H9 (cell line): ENCODE measurements at regions not wholly inside any gene's neighbourhood (a gene's known extent, or its start where the extent isn't known, plus 50 kb on each side); places are given as distances from the start of the nearest gene placed in this dataset.

Source experiments
- DNase-seq: peaks from one replicate; pipeline ENCODE4 v3.0.0-alpha.2; 2017
- H2AFZ ChIP-seq: one replicate; pipeline ENCODE4 v1.6.1; 2013; ENCODE audit warnings: mild to moderate bottlenecking, low read length, control low read depth, moderate library complexity
- H2AK5ac ChIP-seq: 2 replicates; pipeline ENCODE4 v1.6.1; 2013; ENCODE audit warnings: low read length, control low read depth, mixed read lengths; ENCODE audit not compliant: insufficient read length
- H2BK120ac ChIP-seq: one replicate; pipeline ENCODE4 v1.6.1; 2013; ENCODE audit warnings: low read depth, mild to moderate bottlenecking, low read length, control low read depth, inconsistent platforms; ENCODE audit not compliant: poor library complexity, severe bottlenecking
- H2BK12ac ChIP-seq: 2 replicates; pipeline ENCODE4 v1.6.1; 2013; ENCODE audit warnings: low read length, control low read depth, mixed read lengths, low read depth; ENCODE audit not compliant: insufficient read length
- H2BK15ac ChIP-seq: 2 replicates; pipeline ENCODE4 v1.6.1; 2013; ENCODE audit warnings: low read depth, low read length, control low read depth
- H2BK20ac ChIP-seq: one replicate; pipeline ENCODE4 v1.6.1; 2013; ENCODE audit warnings: low read depth, mild to moderate bottlenecking, low read length, control low read depth, inconsistent platforms; ENCODE audit not compliant: poor library complexity, severe bottlenecking
- H2BK5ac ChIP-seq: 2 replicates; pipeline ENCODE4 v1.6.1; 2013; ENCODE audit warnings: low read length, control low read depth, mixed read lengths; ENCODE audit not compliant: insufficient read length
- H3K14ac ChIP-seq: 2 replicates; pipeline ENCODE4 v1.6.1; 2013; ENCODE audit warnings: low read length, control low read depth; ENCODE audit not compliant: insufficient read depth
- H3K18ac ChIP-seq: 2 replicates; pipeline ENCODE4 v1.6.1; 2013; ENCODE audit warnings: low read depth, mild to moderate bottlenecking, mixed read lengths, low read length, control low read depth; ENCODE audit not compliant: insufficient read length
- H3K23ac ChIP-seq: 2 replicates; pipeline ENCODE4 v1.6.1; 2013; ENCODE audit warnings: low read length, control low read depth, mixed read lengths, low read depth; ENCODE audit not compliant: insufficient read length
- H3K23me2 ChIP-seq: 2 replicates; pipeline ENCODE4 v1.6.1; 2013; ENCODE audit warnings: low read depth, mild to moderate bottlenecking, mixed read lengths, low read length, control low read depth; ENCODE audit not compliant: insufficient read length, poor library complexity, severe bottlenecking
- H3K27ac ChIP-seq: 2 replicates; pipeline ENCODE4 v1.5.1; 2013; ENCODE audit warnings: low read length, control low read depth, mixed read lengths, low read depth; ENCODE audit not compliant: insufficient read length
- H3K27me3 ChIP-seq: 2 replicates; pipeline ENCODE4 v1.6.1; 2013; ENCODE audit warnings: low read length, control low read depth, inconsistent platforms; ENCODE audit not compliant: insufficient read depth
- H3K4ac ChIP-seq: 2 replicates; pipeline ENCODE4 v1.6.1; 2013; ENCODE audit warnings: low read depth, mild to moderate bottlenecking, control low read depth, inconsistent platforms, low read length, moderate library complexity
- H3K4me1 ChIP-seq: 2 replicates; pipeline ENCODE4 v1.6.1; 2013; ENCODE audit warnings: low read length, control low read depth, inconsistent platforms; ENCODE audit not compliant: insufficient read depth
- H3K4me2 ChIP-seq: 2 replicates; pipeline ENCODE4 v1.6.1; 2013; ENCODE audit warnings: low read length, control low read depth, mixed read lengths; ENCODE audit not compliant: insufficient read length, insufficient read depth
- H3K56ac ChIP-seq: 2 replicates; pipeline ENCODE4 v1.6.1; 2013; ENCODE audit warnings: low read depth, mild to moderate bottlenecking, mixed read lengths, low read length, control low read depth; ENCODE audit not compliant: insufficient read length
- H3K79me1 ChIP-seq: 2 replicates; pipeline ENCODE4 v1.6.1; 2013; ENCODE audit warnings: low read depth, mild to moderate bottlenecking, moderate library complexity, low read length, control low read depth, inconsistent platforms; ENCODE audit not compliant: insufficient read depth, poor library complexity, severe bottlenecking
- H3K79me2 ChIP-seq: 2 replicates; pipeline ENCODE4 v1.6.1; 2013; ENCODE audit warnings: low read length, control low read depth, inconsistent platforms; ENCODE audit not compliant: insufficient read depth
- H3K9ac ChIP-seq: 2 replicates; pipeline ENCODE4 v1.6.1; 2013; ENCODE audit warnings: low read length, control low read depth, mixed read lengths; ENCODE audit not compliant: insufficient read length; ENCODE audit errors: extremely low read depth
- H3K9me3 ChIP-seq: one replicate; pipeline ENCODE4 v1.6.1; 2013; ENCODE audit warnings: low read depth, low read length, inconsistent platforms; ENCODE audit not compliant: control insufficient read depth
- H3T11ph ChIP-seq: one replicate; pipeline ENCODE4 v1.6.1; 2013; ENCODE audit warnings: mild to moderate bottlenecking, low read length, control low read depth, inconsistent platforms
- H4K20me1 ChIP-seq: one replicate; pipeline ENCODE4 v1.6.1; 2013; ENCODE audit not compliant: control insufficient read depth, insufficient read length, insufficient read depth
- H4K5ac ChIP-seq: 2 replicates; pipeline ENCODE4 v1.6.1; 2013; ENCODE audit warnings: low read depth, mild to moderate bottlenecking, mixed read lengths, low read length, control low read depth; ENCODE audit not compliant: insufficient read length
- H4K8ac ChIP-seq: replicated peaks from 2 replicates; pipeline ENCODE4 v1.6.1; 2013; ENCODE audit warnings: low read length, control low read depth, mixed read lengths, low read depth; ENCODE audit not compliant: insufficient read length
- H4K91ac ChIP-seq: 2 replicates; pipeline ENCODE4 v1.6.1; 2013; ENCODE audit warnings: low read depth, mild to moderate bottlenecking, moderate library complexity, mixed read lengths, low read length, control low read depth; ENCODE audit not compliant: insufficient read length
- H3K27ac Mint-ChIP-seq, 3 experiments: 2 replicates in 2 of 3; 3 replicates in 1 of 3; pipeline ENCODE4 v1.8.0; 2020 to 2021; ENCODE audit warnings: mixed read lengths in 3 of 3, mild to moderate bottlenecking in 1 of 3, moderate library complexity in 1 of 3
- H3K27me3 Mint-ChIP-seq: 2 replicates; pipeline ENCODE4 v1.8.0; 2021; ENCODE audit warnings: low read depth, mild to moderate bottlenecking, moderate library complexity, mixed read lengths
- H3K36me3 Mint-ChIP-seq, 3 experiments: 2 replicates in 2 of 3; 3 replicates in 1 of 3; pipeline ENCODE4 v1.8.0; 2020 to 2021; ENCODE audit warnings: low read depth in 3 of 3, mixed read lengths in 3 of 3; ENCODE audit not compliant: insufficient read depth in 1 of 3
- H3K4me1 Mint-ChIP-seq, 2 experiments: 2 replicates each; pipeline ENCODE4 v1.8.0; 2020; ENCODE audit warnings: mixed read lengths in 2 of 2
- H3K4me3 Mint-ChIP-seq, 2 experiments: 2 replicates in 1 of 2; 3 replicates in 1 of 2; pipeline ENCODE4 v1.8.0; 2020 to 2021; ENCODE audit warnings: mild to moderate bottlenecking in 2 of 2, mixed read lengths in 2 of 2, moderate library complexity in 1 of 2
- H3K9me3 Mint-ChIP-seq, 2 experiments: 2 replicates in 1 of 2; 3 replicates in 1 of 2; pipeline ENCODE4 v1.8.0; 2020; ENCODE audit warnings: mild to moderate bottlenecking in 2 of 2, mixed read lengths in 2 of 2, moderate library complexity in 1 of 2
- CTCF ChIP-seq: fragments of 200-600 bp; sonication (generic); conservative IDR thresholded peaks from 3 replicates; pipeline ENCODE4 v1.8.0; 2021; ENCODE audit warnings: antibody characterized with exemption, mild to moderate bottlenecking

GRCh38 chr2:221876016-221876415 is 303.9 kb upstream of the EPHA4 start:
- Histone ChIP-seq H3K14ac (no peak overlapping the region), H3T11ph (no peak overlapping the region), H2BK15ac (no peak overlapping the region), H3K79me2 (no peaks in the 10 kb centered on the region; the same call in 1 of the 2 replicates), H2BK5ac (no peak overlapping the region), H3K4me1 (no peaks in the 10 kb centered on the region), H3K79me1 (no peaks in the 10 kb centered on the region), H4K91ac (no peak overlapping the region), H4K8ac (no peak overlapping the region), H3K27ac (no peak overlapping the region), H2BK120ac (no peak overlapping the region), H2AK5ac (no peak overlapping the region), H3K56ac (no peak overlapping the region), H3K4me2 (no peak overlapping the region), H4K20me1 (no peaks in the 10 kb centered on the region), H2BK12ac (no peak overlapping the region), H3K23me2 (no peaks in the 10 kb centered on the region), H3K27me3 (no peaks in the 10 kb centered on the region), H3K9ac (no peak overlapping the region), H3K4ac (no peak overlapping the region), H2AFZ (no peak overlapping the region), H4K5ac (no peak overlapping the region), H3K9me3 (no peaks in the 10 kb centered on the region), H2BK20ac (no peak overlapping the region), H3K18ac (no peak overlapping the region), H3K23ac (no peak overlapping the region)
- H3K9me3 Mint-ChIP-seq, result peaks cover 8 to 10% of the 10 kb centered on the region in 2 experiments; a peak in 4 of 5 replicates
- TF ChIP-seq CTCF, result no peak
- H3K4me3 Mint-ChIP-seq, result no peak overlapping the region
- no peak overlapping the region for H3K27ac Mint-ChIP-seq
- H3K4me1 Mint-ChIP-seq, result peaks cover 0 to 3% of the 10 kb centered on the region in 2 experiments; a peak in 1 of 4 replicates
- DNase-seq, result no peak
- H3K36me3 Mint-ChIP-seq, result peaks cover 0 to 12% (median 6%) of the 10 kb centered on the region in 3 experiments; a peak in 5 of 7 replicates
- no peaks in the 10 kb centered on the region for H3K27me3 Mint-ChIP-seq
